SJSA1 (cell line): ENCODE measurements at regions not wholly inside any gene's neighbourhood (a gene's known extent, or its start where the extent isn't known, plus 50 kb on each side); places are given as distances from the start of the nearest gene placed in this dataset.
"Not testable (repeated sequence)": the region's sequence is repeated elsewhere in the genome, so short reads cannot be mapped to it uniquely, and the experiment has no call there.

Experiments
- DNase-seq, 2 experiments: peaks; one replicate each; pipeline ENCODE4 v3.0.0-alpha.2; 2015 to 2020; ENCODE audit warnings: low spot score in 2 of 2, low read depth in 1 of 2
- H3K27ac ChIP-seq: fragments of 250-450 bp; sonication (Bioruptor Pico); 2 replicates; pipeline ENCODE4 v1.5.1; 2020; ENCODE audit warnings: mild to moderate bottlenecking, moderate library complexity
- H3K27me3 ChIP-seq: fragments of 250-450 bp; sonication (Bioruptor Pico); replicated peaks from 2 replicates; pipeline ENCODE4 v1.5.1; 2020; ENCODE audit warnings: mild to moderate bottlenecking, moderate library complexity
- H3K36me3 ChIP-seq: fragments of 250-450 bp; sonication (Bioruptor Pico); 2 replicates; pipeline ENCODE4 v1.5.1; 2020; ENCODE audit warnings: mild to moderate bottlenecking
- H3K4me1 ChIP-seq: fragments of 250-450 bp; sonication (Bioruptor Pico); replicated peaks from 2 replicates; pipeline ENCODE4 v1.6.1; 2021; ENCODE audit warnings: mild to moderate bottlenecking
- H3K4me3 ChIP-seq: fragments of 250-450 bp; sonication (Bioruptor Pico); 2 replicates; pipeline ENCODE4 v1.5.1; 2020; ENCODE audit warnings: mild to moderate bottlenecking
- H3K9me3 ChIP-seq: fragments of 250-450 bp; sonication (Bioruptor Pico); replicated peaks from 2 replicates; pipeline ENCODE4 v1.5.1; 2020; ENCODE audit warnings: mild to moderate bottlenecking

DNA sequence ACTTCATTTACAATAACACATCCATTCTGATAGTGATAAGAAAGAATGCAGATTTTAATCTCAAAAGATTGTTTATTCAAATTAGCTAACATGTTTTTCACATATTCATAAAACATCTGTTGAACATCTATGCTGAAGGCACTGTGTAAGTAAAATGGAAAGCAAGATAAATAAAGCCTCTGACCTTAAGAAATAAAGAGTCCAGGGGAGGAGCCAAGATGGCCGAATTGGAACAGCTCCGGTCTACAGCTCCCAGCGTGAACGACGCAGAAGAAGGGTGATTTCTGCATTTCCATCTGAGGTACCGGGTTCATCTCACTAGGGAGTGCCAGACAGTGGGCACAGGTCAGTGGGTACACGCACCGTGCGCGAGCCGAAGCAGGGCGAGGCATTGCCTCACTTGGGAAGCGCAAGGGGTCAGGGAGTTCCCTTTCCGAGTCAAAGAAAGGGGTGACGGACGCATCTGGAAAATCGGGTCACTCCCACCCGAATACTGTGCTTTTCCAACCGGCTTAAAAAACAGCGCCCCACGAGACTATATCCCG is 336.5 kb downstream of the CETN3 start:
- not testable (repeated sequence) for H3K27me3 ChIP-seq, H3K4me3 ChIP-seq, DNase-seq, H3K4me1 ChIP-seq, H3K36me3 ChIP-seq, H3K9me3 ChIP-seq, H3K27ac ChIP-seq

- Histone ChIP-seq H3K36me3 (no peaks in the 10 kb centered on the region), H3K27me3 (no peaks in the 10 kb centered on the region), H3K27ac (no peak overlapping the region), H3K9me3 (no peaks in the 10 kb centered on the region), H3K4me1 (no peaks in the 10 kb centered on the region), H3K4me3 (no peak overlapping the region)
- DNase-seq = no peak
Measured at GRCh38 chr5:90071656-90072055, 337.9 kb downstream of the CETN3 start.

GRCh38 chr5:90071066-90071465 is 338.5 kb downstream of the CETN3 start:
- H3K36me3 ChIP-seq = no peaks in the 10 kb centered on the region
- no peak overlapping the region for H3K27ac ChIP-seq
- H3K4me1 ChIP-seq = no peaks in the 10 kb centered on the region
- H3K27me3 ChIP-seq = no peaks in the 10 kb centered on the region
- no peaks in the 10 kb centered on the region for H3K9me3 ChIP-seq
- DNase-seq = no peak
- H3K4me3 ChIP-seq = no peak overlapping the region

GRCh38 chr5:90066920-90067319 is 342.6 kb downstream of the CETN3 start:
- Histone ChIP-seq H3K9me3 (no peaks in the 10 kb centered on the region), H3K27me3 (no peaks in the 10 kb centered on the region), H3K4me3 (no peak overlapping the region), H3K36me3 (no peaks in the 10 kb centered on the region), H3K27ac (no peak overlapping the region), H3K4me1 (no peaks in the 10 kb centered on the region)
- no peak for DNase-seq

DNA sequence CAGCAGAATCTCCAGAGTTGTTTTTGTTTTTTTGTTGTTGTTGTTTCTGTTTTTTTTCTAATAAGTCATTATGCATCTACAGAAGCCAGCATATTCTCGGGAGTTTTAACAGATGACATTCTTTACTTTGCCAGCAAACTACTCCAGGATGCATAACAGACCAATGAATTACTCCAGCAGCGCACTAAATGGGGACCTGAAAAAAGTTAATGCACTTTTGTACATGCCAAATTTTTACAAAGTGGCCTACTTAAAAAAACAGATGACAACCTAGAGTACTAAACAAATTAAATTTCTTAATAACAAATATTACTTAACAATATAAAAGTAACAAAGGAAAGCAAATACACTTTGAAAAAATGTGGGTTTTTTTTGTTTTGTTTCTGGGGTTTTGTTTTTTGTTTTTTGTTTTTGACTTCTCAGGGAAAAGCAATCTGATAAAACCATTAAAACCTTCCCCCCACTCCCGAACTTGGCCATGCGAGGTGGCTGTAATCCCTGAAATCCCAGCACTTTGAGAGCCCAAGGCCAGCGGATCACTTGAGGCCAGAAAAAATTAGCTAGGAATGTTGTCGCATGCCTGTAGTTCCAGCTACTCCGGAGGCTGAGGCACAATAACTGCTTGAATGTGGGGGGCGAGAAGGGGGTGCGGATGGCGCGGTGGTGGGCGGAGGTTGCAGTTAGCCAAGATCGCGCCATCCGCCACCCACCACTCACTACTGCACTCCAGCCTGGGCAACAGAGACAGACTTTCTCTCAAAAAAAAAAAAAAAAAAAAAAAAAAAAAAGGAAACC is 352.4 kb downstream of the CETN3 start:
- Histone ChIP-seq H3K27me3 (no peaks in the 10 kb centered on the region), H3K36me3 (no peaks in the 10 kb centered on the region), H3K9me3 (no peaks in the 10 kb centered on the region), H3K27ac (peak overlapping the region; percentile 80), H3K4me1 (peaks cover 33% of the 10 kb centered on the region), H3K4me3 (no peak overlapping the region)
- DNase-seq = peak in 1 of 2 experiments; percentile 27

DNA sequence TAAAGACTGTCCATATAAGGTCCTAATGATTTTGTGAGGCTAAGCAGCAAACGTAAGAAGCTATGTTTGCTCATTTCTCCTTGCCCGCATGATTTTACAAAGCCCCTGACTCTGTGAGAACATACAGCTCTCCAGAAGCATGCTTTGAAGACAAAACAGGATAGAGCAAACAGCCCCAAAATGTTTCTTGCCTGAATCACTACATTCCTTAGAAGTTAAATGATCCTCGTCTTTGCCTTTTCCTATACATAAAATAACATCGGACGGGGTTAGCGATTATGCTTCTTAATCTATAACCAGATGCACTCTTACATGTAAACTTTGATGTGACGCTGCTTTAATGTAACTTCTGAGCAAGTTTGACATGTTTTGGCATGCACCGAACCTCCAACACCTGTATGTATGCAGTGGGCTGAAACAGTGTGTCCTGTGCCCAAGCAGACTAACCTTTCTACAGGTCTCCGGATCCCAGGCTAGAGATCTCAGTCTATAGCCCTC is 353.7 kb downstream of the CETN3 start:
- H3K9me3 ChIP-seq = no peaks in the 10 kb centered on the region
- no peak overlapping the region for H3K4me3 ChIP-seq
- peak; percentile 49 to 73 for DNase-seq
- H3K36me3 ChIP-seq = no peaks in the 10 kb centered on the region
- peak overlapping the region; percentile 80 for H3K27ac ChIP-seq
- H3K4me1 ChIP-seq = peaks cover 33% of the 10 kb centered on the region
- no peaks in the 10 kb centered on the region for H3K27me3 ChIP-seq

- no peaks in the 10 kb centered on the region for H3K9me3 ChIP-seq
- DNase-seq = peak in 1 of 2 experiments; percentile 10
- H3K36me3 ChIP-seq = no peaks in the 10 kb centered on the region
- no peaks in the 10 kb centered on the region for H3K27me3 ChIP-seq
- H3K27ac ChIP-seq = peak overlapping the region; percentile 80
- H3K4me1 ChIP-seq = peaks cover 33% of the 10 kb centered on the region
- H3K4me3 ChIP-seq = no peak overlapping the region
Measured at GRCh38 chr5:90054612-90055011, 354.9 kb downstream of the CETN3 start.

- Histone ChIP-seq H3K4me1 (peaks cover 27% of the 10 kb centered on the region), H3K36me3 (no peaks in the 10 kb centered on the region), H3K4me3 (no peak overlapping the region), H3K9me3 (no peaks in the 10 kb centered on the region), H3K27ac (no peak overlapping the region), H3K27me3 (no peaks in the 10 kb centered on the region)
- no peak for DNase-seq
Measured at GRCh38 chr5:90051756-90052155, 357.8 kb downstream of the CETN3 start.

- DNase-seq = no peak
- Histone ChIP-seq H3K9me3 (no peaks in the 10 kb centered on the region), H3K4me3 (no peak overlapping the region), H3K27ac (no peak overlapping the region), H3K36me3 (no peaks in the 10 kb centered on the region), H3K4me1 (peaks cover 10% of the 10 kb centered on the region), H3K27me3 (no peaks in the 10 kb centered on the region)
Measured at GRCh38 chr5:90050103-90050502, 359.5 kb downstream of the CETN3 start.

DNA sequence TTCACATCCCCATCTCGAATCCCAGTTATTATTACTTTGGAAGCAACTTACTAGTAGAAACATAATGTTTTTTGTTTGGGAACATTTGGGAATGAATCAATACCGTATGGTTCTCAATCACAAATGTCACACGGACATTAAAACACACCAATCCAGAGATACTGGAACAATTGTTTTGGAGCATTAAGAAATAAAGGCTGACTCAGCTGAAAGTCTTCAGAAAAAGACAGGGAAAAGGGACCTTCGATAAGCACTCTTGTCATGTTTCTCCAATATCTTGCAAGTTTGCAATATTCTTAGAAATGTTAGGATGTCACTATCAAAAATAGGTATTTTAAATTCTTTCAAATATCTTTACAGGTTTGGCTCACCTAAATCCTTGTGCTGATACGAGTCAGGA is 362.4 kb downstream of the CETN3 start:
- Histone ChIP-seq H3K4me3 (no peak overlapping the region), H3K9me3 (no peaks in the 10 kb centered on the region), H3K27ac (no peak overlapping the region), H3K4me1 (no peaks in the 10 kb centered on the region), H3K27me3 (no peaks in the 10 kb centered on the region), H3K36me3 (no peaks in the 10 kb centered on the region)
- DNase-seq = no peak

DNA sequence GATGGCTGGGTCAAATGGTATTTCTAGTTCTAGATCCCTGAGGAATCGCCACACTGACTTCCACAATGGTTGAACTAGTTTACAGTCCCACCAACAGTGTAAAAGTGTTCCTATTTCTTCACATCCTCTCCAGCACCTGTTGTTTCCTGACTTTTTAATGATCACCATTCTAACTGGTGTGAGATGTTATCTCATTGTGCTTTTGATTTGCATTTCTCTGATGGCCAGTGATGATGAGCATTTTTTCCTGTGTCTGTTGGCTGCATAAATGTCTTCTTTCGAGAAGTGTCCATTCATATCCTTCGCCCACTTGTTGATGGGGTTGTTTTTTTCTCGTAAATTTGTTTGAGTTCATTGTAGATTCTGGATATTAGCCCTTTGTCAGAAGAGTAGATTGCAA is 369.5 kb downstream of the CETN3 start:
- not testable (repeated sequence) for H3K4me1 ChIP-seq, H3K4me3 ChIP-seq, H3K36me3 ChIP-seq, H3K27me3 ChIP-seq, H3K9me3 ChIP-seq, H3K27ac ChIP-seq, DNase-seq

- H3K27ac ChIP-seq = no peak overlapping the region
- no peaks in the 10 kb centered on the region for H3K36me3 ChIP-seq
- no peaks in the 10 kb centered on the region for H3K4me1 ChIP-seq
- no peak for DNase-seq
- no peak overlapping the region for H3K4me3 ChIP-seq
- H3K27me3 ChIP-seq = no peaks in the 10 kb centered on the region
- no peaks in the 10 kb centered on the region for H3K9me3 ChIP-seq
Measured at GRCh38 chr5:90037646-90038045, 371.9 kb downstream of the CETN3 start.

DNA sequence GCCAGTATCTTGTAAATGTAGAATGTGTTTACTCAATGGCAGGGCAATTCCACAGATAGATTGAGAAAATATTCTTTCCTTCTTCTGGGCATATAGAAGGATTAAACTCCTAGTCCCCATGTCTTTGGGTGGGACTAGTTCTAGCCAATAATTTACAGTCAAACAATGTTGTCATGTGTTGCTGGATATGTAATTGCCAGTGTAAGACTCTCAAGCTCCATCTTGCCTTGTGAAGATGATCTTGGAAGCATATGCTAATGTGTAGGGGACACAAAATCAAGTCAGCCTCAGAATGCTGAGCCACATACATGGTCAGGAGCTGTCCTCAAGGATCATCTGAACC is 386.9 kb downstream of the CETN3 start:
- H3K4me3 ChIP-seq = no peak overlapping the region
- DNase-seq = no peak
- H3K27ac ChIP-seq = no peak overlapping the region
- no peaks in the 10 kb centered on the region for H3K27me3 ChIP-seq
- peaks cover 16% of the 10 kb centered on the region for H3K4me1 ChIP-seq
- H3K36me3 ChIP-seq = no peaks in the 10 kb centered on the region
- H3K9me3 ChIP-seq = no peaks in the 10 kb centered on the region

DNA sequence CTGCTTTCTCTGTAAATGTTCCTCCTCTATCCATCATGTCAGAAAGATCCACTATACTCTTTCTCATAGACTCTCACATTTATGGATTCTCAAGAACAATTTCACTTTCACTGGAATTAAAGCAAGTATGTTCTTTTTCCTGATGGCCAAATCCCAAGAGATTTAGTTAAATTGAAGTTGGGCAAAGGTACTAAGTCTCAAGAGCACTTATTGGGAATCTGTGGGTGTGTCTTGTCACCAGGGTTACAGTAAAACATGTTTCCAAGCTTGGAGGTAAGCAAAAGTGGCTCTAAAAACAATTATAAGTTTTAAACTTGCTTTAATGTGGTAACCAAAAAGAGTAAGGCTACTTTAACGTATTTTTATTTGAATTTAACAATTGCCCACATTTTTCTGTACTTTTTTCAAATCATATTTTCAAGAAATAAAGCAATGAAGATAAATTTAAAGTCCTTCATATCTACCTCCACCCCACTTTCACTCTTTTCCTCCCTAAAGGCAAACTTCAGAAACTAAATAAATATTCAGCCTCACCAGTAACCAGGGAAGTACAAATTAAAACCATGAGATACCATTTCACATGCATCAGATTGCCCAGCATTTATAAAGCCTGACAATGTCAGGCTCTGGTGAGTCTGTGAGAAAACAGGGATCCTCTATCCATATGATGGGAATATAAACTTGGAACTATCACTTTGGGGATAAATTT is 387.4 kb downstream of the CETN3 start:
- no peaks in the 10 kb centered on the region for H3K36me3 ChIP-seq
- peak in 1 of 2 experiments; percentile 13 for DNase-seq

More for the DNA sequence above, 387.4 kb downstream of the CETN3 start:
- Histone ChIP-seq H3K27me3 (no peaks in the 10 kb centered on the region), H3K4me1 (peaks cover 16% of the 10 kb centered on the region), H3K27ac (peak overlapping the region; percentile 95), H3K9me3 (no peaks in the 10 kb centered on the region), H3K4me3 (no peak overlapping the region)
